ENCODE measurements at regions not wholly inside any gene's neighbourhood (a gene's known extent, or its start where the extent isn't known, plus 50 kb on each side); places are given as distances from the start of the nearest gene placed in this dataset.

DNA sequence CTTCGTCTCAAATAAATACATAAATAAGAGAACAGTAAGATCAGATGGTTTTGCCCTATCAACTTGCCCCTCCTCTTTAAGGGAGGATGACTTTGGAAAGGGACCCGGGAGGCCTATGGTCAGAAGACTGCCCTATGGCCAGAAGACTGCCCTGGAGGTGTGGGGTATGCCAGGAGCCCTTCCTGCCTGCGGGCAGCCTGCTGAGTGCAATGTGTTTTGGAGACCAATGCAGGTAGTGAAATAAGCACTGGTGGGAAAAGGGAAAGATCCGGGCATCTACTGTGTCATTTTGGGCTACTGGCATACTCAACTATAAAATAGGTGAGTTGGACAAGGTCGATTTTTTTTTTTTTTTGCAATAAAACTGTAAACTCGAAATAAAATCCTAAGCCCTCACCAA, 129.8 kb upstream of the SLC34A2 start:
- no peaks in the 10 kb centered on the region for H3K79me2 ChIP-seq (ENCODE audit: insufficient read depth, low read depth)
- H3K36me3 ChIP-seq (ENCODE audit: insufficient read depth) = no peaks in the 10 kb centered on the region
- H3K9ac ChIP-seq = no peak overlapping the region
- no peak for TF ChIP-seq CTCF (conservative IDR thresholded peaks at IDR 0.05; ENCODE audit: low read depth, low read length)
- no peak overlapping the region for H2AFZ ChIP-seq (ENCODE audit: low read depth)
- H3K4me2 ChIP-seq = no peak overlapping the region
- H3K4me1 ChIP-seq (ENCODE audit: low read depth, poor library complexity, severe bottlenecking) = no peaks in the 10 kb centered on the region
- H3K27ac ChIP-seq = no peak overlapping the region
- no peaks in the 10 kb centered on the region for H3K27me3 ChIP-seq (ENCODE audit: insufficient read depth, low read depth)
- H3K4me3 ChIP-seq (IDR thresholded peaks at IDR 0.05; ENCODE audit: insufficient read depth, low read depth, low read length) = no peak overlapping the region
- no peaks in the 10 kb centered on the region for H4K20me1 ChIP-seq (ENCODE audit: insufficient read depth)

- no peak overlapping the region for H3K27ac ChIP-seq
- no peak for TF ChIP-seq CTCF (conservative IDR thresholded peaks at IDR 0.05; ENCODE audit: low read depth, low read length)
- H3K79me2 ChIP-seq (ENCODE audit: insufficient read depth, low read depth) = no peaks in the 10 kb centered on the region
- no peak overlapping the region for H3K4me2 ChIP-seq
- no peaks in the 10 kb centered on the region for H3K27me3 ChIP-seq (ENCODE audit: insufficient read depth, low read depth)
- no peak overlapping the region for H3K4me3 ChIP-seq (IDR thresholded peaks at IDR 0.05; ENCODE audit: insufficient read depth, low read depth, low read length)
- H3K4me1 ChIP-seq (ENCODE audit: low read depth, poor library complexity, severe bottlenecking) = no peaks in the 10 kb centered on the region
- no peak overlapping the region for H3K9ac ChIP-seq
- H4K20me1 ChIP-seq (ENCODE audit: insufficient read depth) = no peaks in the 10 kb centered on the region
- H2AFZ ChIP-seq (ENCODE audit: low read depth) = no peak overlapping the region
- no peaks in the 10 kb centered on the region for H3K36me3 ChIP-seq (ENCODE audit: insufficient read depth)
Observed at GRCh38 chr4:25527034-25527433, 128.6 kb upstream of the SLC34A2 start.

- no peaks in the 10 kb centered on the region for H3K36me3 ChIP-seq (ENCODE audit: insufficient read depth)
- no peaks in the 10 kb centered on the region for H3K79me2 ChIP-seq (ENCODE audit: insufficient read depth, low read depth)
- H3K27me3 ChIP-seq (ENCODE audit: insufficient read depth, low read depth) = no peaks in the 10 kb centered on the region
- no peak overlapping the region for H3K4me2 ChIP-seq
- no peaks in the 10 kb centered on the region for H3K4me1 ChIP-seq (ENCODE audit: low read depth, poor library complexity, severe bottlenecking)
- no peak overlapping the region for H2AFZ ChIP-seq (ENCODE audit: low read depth)
- no peak for TF ChIP-seq CTCF (conservative IDR thresholded peaks at IDR 0.05; ENCODE audit: low read depth, low read length)
- H3K27ac ChIP-seq = no peak overlapping the region
- no peak overlapping the region for H3K9ac ChIP-seq
- no peak overlapping the region for H3K4me3 ChIP-seq (IDR thresholded peaks at IDR 0.05; ENCODE audit: insufficient read depth, low read depth, low read length)
- no peaks in the 10 kb centered on the region for H4K20me1 ChIP-seq (ENCODE audit: insufficient read depth)
Observed at GRCh38 chr4:25528391-25528790, 127.3 kb upstream of the SLC34A2 start.

DNA sequence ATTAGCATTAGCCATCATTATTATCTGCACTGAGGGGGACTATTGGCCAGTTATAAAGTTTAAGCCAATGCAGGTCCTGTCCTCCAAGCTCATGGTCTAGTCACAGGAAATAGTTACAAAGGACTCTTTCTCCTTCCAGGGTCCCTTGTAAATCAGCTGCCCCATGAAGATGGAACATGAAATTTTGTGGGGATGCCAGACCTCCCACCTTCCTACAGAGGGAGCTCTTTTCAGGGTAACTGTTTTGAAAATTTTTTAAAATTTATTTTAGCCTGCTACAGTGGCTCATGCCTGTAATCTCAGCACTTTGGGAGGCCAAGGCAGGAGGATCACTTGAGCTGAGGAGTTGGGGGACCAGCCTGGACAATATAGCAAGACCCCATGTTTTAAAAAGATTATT, 124.4 kb upstream of the SLC34A2 start:
- Histone ChIP-seq H3K4me1 (ENCODE audit: low read depth, poor library complexity, severe bottlenecking) (no peaks in the 10 kb centered on the region), H3K4me2 (no peak overlapping the region)

More for the DNA sequence above, 124.4 kb upstream of the SLC34A2 start:
- Histone ChIP-seq H3K27ac (no peak overlapping the region), H4K20me1 (ENCODE audit: insufficient read depth) (no peaks in the 10 kb centered on the region), H3K9ac (no peak overlapping the region), H3K4me3 (IDR thresholded peaks at IDR 0.05; ENCODE audit: insufficient read depth, low read depth, low read length) (no peak overlapping the region), H3K36me3 (ENCODE audit: insufficient read depth) (no peaks in the 10 kb centered on the region), H2AFZ (ENCODE audit: low read depth) (no peak overlapping the region), H3K27me3 (ENCODE audit: insufficient read depth, low read depth) (no peaks in the 10 kb centered on the region), H3K79me2 (ENCODE audit: insufficient read depth, low read depth) (no peaks in the 10 kb centered on the region)
- TF ChIP-seq CTCF (conservative IDR thresholded peaks at IDR 0.05; ENCODE audit: low read depth, low read length) = peak; percentile 36; the same call in 1 of the 2 replicates
